HG02943 (cell line): ENCODE measurements at regions not wholly inside any gene's neighbourhood (a gene's known extent, or its start where the extent isn't known, plus 50 kb on each side); places are given as distances from the start of the nearest gene placed in this dataset.

Source experiments
- ATAC-seq: cut with Tn5 transposase; IDR thresholded peaks from one replicate; pipeline ENCODE4 v1.9.1; 2021; ENCODE audit warnings: mild to moderate bottlenecking, low read depth, moderate library complexity; ENCODE audit not compliant: unreplicated experiment

GRCh38 chr1:25083481-25084345 lies 148.6 kb downstream of the SYF2 start:
- no peak for ATAC-seq

- ATAC-seq, result no peak
Observed at GRCh38 chr1:25082995-25083394, 149.3 kb downstream of the SYF2 start.

DNA sequence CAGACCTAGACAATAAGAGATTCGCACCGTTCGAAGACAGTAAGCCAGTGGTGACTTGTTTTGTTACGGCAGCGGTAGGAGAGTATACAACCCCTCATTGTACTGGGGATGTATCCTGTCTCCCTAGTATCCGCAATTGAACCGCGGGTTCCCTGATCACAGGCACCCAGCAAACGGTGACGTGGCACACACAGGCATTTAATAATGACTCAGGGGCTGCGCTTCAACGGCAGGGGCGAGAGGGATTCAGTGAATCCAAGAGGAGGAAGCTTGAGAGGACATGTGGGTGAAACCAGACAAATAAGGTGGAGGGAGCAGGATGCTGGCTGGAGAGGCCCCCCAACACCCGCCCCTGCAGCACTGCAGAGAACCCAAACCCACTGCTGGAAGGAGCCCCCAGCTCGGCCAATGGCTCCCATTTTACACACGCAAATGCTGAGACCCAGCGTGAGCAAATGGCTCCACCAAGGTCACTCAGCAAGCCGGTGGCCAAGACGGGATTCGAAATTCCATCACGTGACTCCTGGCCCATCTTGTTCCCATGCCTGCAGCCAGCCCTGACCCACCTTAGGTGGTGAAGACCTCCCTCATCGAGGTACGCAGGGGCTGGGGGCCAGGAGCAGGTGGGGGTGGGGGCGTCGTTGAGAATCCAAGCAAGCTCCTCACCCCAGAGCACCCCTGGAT lies 149.9 kb downstream of the SYF2 start:
- no peak for ATAC-seq

- no peak for ATAC-seq
Observed at GRCh38 chr1:25081496-25081895, 150.8 kb downstream of the SYF2 start.

- no peak for ATAC-seq
Observed at GRCh38 chr1:25080294-25081209, 150.5 kb upstream of the RUNX3 start.

- ATAC-seq, result no peak
Observed at GRCh38 chr1:25079048-25079447, 149.0 kb upstream of the RUNX3 start.

DNA sequence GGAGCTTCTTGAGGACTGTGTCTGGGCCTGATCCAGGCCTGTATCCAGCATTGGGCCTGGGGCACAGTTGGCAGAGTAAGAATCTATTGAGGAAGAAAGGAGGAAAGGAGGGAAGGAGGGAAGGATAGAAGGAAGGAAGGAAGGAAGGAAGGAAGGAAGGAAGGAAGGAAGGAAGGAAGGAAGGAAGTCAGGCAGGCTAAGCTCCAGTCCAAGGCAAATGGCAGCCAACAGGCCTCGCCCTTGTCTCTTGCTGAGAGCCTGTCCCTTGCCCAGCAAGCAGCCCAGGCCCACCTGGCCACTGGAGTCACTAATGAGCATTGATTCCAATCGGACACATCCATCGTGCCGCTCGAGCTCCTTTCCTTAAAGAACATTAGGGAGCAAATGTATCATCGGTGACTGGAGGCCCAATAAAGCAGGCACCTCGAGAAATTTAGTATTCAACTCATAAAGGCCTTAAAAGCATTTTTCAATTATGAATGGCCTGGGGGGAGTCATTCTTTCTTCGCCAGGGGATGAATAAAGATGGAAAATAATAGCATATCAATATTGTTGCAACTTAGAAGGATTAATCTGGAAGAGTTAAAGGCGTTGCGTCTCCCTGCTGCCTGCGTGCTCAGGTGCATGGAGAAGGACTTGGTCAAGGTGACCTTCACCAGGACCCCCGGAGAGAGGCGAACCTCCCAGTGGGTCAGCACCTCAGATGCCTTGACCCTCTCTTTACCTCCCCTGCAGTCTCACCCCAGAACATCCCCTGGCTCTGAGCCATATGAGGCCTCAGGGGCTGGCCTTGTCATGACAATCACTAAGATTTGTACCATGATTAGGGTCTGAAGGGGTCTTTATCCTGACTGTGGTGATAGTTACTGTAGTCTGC lies 144.5 kb upstream of the RUNX3 start:
- ATAC-seq, result no peak

- ATAC-seq, result no peak
Observed at GRCh38 chr1:25073640-25074270, 143.7 kb upstream of the RUNX3 start.

DNA sequence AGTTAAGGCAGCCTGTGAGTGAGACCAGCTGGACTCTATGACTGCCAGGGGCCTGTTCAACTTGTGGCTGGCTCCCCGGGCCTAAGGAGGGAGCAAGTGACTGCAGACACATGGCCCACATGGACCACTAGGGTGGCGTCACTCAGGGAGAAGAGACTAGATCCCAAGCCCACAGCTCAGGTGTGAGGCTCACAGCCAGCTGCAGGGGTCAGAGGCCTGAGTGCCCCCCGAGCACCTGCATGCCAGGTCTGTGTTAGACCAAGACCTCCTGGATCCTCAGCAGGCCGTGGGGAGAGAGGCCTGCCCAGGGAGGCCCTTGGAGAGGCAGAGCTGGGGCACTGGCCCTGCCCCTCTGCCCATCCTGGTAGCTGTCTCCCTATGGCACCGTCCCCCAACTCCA lies 142.4 kb upstream of the RUNX3 start:
- no peak for ATAC-seq

GRCh38 chr1:25068829-25069228 lies 138.8 kb upstream of the RUNX3 start:
- no peak for ATAC-seq

GRCh38 chr1:25068316-25068715 lies 138.2 kb upstream of the RUNX3 start:
- ATAC-seq, result no peak

GRCh38 chr1:25067518-25068251 lies 137.6 kb upstream of the RUNX3 start:
- no peak for ATAC-seq

DNA sequence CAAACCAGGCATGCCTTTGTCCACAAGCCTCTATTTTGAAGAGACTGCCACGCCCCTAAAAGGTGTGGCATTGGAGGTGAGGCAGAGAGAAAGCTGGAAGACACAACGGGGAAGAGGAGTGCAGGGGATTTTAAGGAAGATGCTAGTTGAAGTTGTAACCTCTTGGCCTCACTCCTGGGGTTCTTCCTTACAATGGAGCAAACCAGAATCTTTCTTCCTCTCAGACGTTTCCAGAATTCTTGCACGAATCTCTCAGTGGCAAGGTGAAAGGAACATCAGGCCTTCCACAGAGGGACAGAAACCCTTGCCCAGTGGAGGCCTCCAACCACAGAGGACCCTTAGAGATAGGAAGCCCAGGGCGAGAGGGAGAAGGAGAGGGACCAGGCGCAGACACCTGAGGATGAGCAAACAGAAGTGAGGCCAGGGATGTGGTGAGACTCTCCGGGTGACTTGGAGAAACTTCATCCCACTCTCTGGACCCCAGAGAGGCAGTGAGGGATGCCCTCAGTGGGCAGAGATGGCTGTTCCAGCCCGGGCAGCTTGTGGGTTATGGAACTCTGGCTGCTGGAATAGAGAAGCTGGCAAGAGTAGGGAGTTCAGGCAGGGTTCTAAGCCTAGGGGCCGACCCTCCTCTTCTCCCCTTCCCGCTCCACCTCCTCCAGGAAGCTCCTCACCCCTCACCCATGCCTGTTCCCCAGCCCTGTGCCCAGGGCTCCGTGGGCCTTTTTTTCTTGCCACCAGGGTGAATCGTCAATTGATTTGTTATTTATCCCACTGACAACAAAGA lies 136.8 kb upstream of the RUNX3 start:
- no peak for ATAC-seq

DNA sequence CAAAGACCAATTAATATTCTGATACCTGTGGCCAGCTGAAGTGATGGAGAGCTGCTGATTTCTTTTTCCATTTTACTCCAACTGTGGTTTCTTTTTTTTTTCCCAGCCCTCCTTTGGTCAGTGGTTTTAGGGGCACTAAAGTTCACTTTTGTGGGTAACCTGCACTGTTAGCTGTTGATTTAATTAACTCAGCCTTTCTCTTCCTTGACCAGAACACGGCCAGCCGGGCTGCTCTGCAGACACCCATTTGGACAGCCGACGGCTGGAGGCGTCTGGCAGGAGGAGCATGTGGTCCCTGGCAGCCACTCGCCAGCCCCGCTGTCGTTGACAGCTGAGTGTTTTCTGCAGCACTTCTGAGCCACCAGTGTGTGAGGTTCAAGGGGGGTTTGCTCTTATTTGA lies 136.2 kb upstream of the RUNX3 start:
- no peak for ATAC-seq

DNA sequence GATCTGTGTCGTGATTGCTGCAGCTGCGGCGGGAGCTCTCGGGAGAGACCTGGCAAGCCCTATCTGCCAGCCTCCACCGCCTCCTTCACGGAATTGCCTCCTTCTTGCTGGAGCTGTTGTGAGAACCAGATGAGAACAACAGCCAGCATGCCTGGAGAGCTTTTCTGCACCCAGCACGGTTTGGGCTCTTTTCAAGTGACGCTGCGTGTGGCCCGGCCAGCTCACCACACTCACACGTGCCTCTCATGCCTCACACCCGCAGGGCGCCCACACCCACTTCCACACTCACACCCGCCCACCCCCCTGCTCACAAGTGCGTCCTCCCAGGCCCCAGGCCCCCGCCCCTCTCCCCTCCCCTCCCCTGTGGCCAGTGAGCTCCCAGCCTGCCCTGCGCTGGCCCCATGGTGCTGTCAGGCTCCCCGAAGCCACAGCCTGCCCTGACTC lies 135.7 kb upstream of the RUNX3 start:
- no peak for ATAC-seq

- ATAC-seq, result no peak
Observed at GRCh38 chr1:25065321-25065721, 135.2 kb upstream of the RUNX3 start.

GRCh38 chr1:25064465-25065240 lies 134.6 kb upstream of the RUNX3 start:
- ATAC-seq, result no peak
